OCI-LY7 (cell line): ENCODE measurements at regions not wholly inside any gene's neighbourhood (a gene's known extent, or its start where the extent isn't known, plus 50 kb on each side); places are given as distances from the start of the nearest gene placed in this dataset.

Experiments used
- BruUV-seq: library from RNA; stranded (reverse); fragments of 400-500 nt; replicated peaks from 2 replicates; lab custom pipeline; 2021; lab: Mats Ljungman, UMichigan
- CTCF ChIA-PET: fragments of 300-600 bp; sonication (Branson Sonifier 250); formaldehyde crosslinking; loops from one replicate; lab custom pipeline; 2022; ENCODE audit warnings: antibody characterized with exemption; ENCODE audit not compliant: unreplicated experiment; lab: Charles Lee
- POLR2A ChIA-PET: fragments of 300-600 bp; sonication (Branson Sonifier 250); formaldehyde crosslinking; loops from one replicate; lab custom pipeline; 2022; ENCODE audit warnings: antibody characterized with exemption; lab: Charles Lee
- DNase-seq: peaks from one replicate; pipeline ENCODE4 v3.0.0-alpha.2; 2015; ENCODE audit warnings: low spot score
- H2AFZ ChIP-seq: fragments of 200-600 bp; sonication (generic), shearing (Covaris generic); 2 replicates; pipeline ENCODE4 v1.6.1; 2014; ENCODE audit warnings: mild to moderate bottlenecking, antibody characterized with exemption, low read length, moderate library complexity
- H3K27ac ChIP-seq: fragments of 200-600 bp; sonication (generic); 2 replicates; pipeline ENCODE4 v1.5.1; 2014; ENCODE audit warnings: mixed run types, low read depth, mild to moderate bottlenecking, moderate library complexity, low read length, inconsistent platforms; ENCODE audit not compliant: poor library complexity, severe bottlenecking
- H3K36me3 ChIP-seq: fragments of 200-600 bp; sonication (generic); 2 replicates; pipeline ENCODE4 v1.6.1; 2014; ENCODE audit warnings: mild to moderate bottlenecking, antibody characterized with exemption, low read length, moderate library complexity, mixed read lengths; ENCODE audit not compliant: insufficient read depth
- H3K4me1 ChIP-seq: fragments of 200-600 bp; sonication (generic); 2 replicates; pipeline ENCODE4 v1.5.1; 2014; ENCODE audit warnings: mild to moderate bottlenecking, low read length; ENCODE audit not compliant: insufficient read depth, poor library complexity, severe bottlenecking
- H3K4me2 ChIP-seq: fragments of 200-600 bp; sonication (generic); 2 replicates; pipeline ENCODE4 v1.6.1; 2014; ENCODE audit warnings: mild to moderate bottlenecking, low read length
- H3K4me3 ChIP-seq: fragments of 200-600 bp; sonication (generic); 2 replicates; pipeline ENCODE4 v1.5.1; 2014; ENCODE audit warnings: mild to moderate bottlenecking, low read depth, low read length; ENCODE audit not compliant: poor library complexity, severe bottlenecking
- H3K79me2 ChIP-seq: fragments of 200-600 bp; sonication (generic); 2 replicates; pipeline ENCODE4 v1.6.1; 2016; ENCODE audit warnings: low read depth, mild to moderate bottlenecking, low read length, moderate library complexity, mixed read lengths; ENCODE audit not compliant: insufficient read depth
- H3K9me2 ChIP-seq: fragments of 200-600 bp; sonication (generic); 2 replicates; pipeline ENCODE4 v1.6.1; 2016; ENCODE audit warnings: mild to moderate bottlenecking, low read length, mixed read lengths; ENCODE audit not compliant: insufficient read depth
- H3K9me3 ChIP-seq: fragments of 200-600 bp; sonication (generic); 2 replicates; pipeline ENCODE4 v1.6.1; 2014; ENCODE audit warnings: mild to moderate bottlenecking, mixed run types, low read length, mixed read lengths
- H4K20me1 ChIP-seq: fragments of 200-600 bp; sonication (generic); 2 replicates; pipeline ENCODE4 v1.6.1; 2014; ENCODE audit warnings: mild to moderate bottlenecking, antibody characterized with exemption, low read length, moderate library complexity, mixed read lengths; ENCODE audit not compliant: insufficient read depth
- CTCF ChIP-seq: fragments of 200-600 bp; sonication (generic); conservative IDR thresholded peaks from 2 replicates; pipeline ENCODE4 v1.5.1; 2014; ENCODE audit warnings: mild to moderate bottlenecking, antibody characterized with exemption, low read length, moderate library complexity, mixed read lengths
- EZH2phosphoT487 ChIP-seq: fragments of 200-600 bp; sonication (generic); IDR thresholded peaks from 2 replicates; pipeline ENCODE4 v1.6.1; 2018; ENCODE audit warnings: low read depth, borderline replicate concordance, mild to moderate bottlenecking, mixed run types, antibody characterized with exemption, low read length, moderate library complexity, mixed read lengths
- intact Hi-C: fragments of 100-400 bp; cut with micrococcal nuclease; formaldehyde crosslinking; loops from one replicate; pipeline ENCODE4 v1.10.0; 2022; ENCODE audit not compliant: unreplicated experiment

GRCh38 chr4:45693746-45694145 is 430.1 kb downstream of the GABRG1 start:
- no peak overlapping the region for H3K4me2 ChIP-seq
- no peaks in the 10 kb centered on the region for H3K4me1 ChIP-seq
- TF ChIP-seq EZH2phosphoT487 (no peak), CTCF (no peak)
- H4K20me1 ChIP-seq, result no peaks in the 10 kb centered on the region
- no TSS peak for BruUV-seq
- ChIA-PET POLR2A (no interaction called here), CTCF (no interaction called here)
- H3K9me3 ChIP-seq, result no peaks in the 10 kb centered on the region
- H2AFZ ChIP-seq, result no peak overlapping the region
- no peak for DNase-seq
- H3K27ac ChIP-seq, result no peak overlapping the region
- H3K4me3 ChIP-seq, result no peak overlapping the region
- no peaks in the 10 kb centered on the region for H3K79me2 ChIP-seq
- H3K9me2 ChIP-seq, result no peaks in the 10 kb centered on the region
- H3K36me3 ChIP-seq, result no peaks in the 10 kb centered on the region
- intact Hi-C loops, result no loop called here

- no peak overlapping the region for H3K4me3 ChIP-seq
- no TSS peak for BruUV-seq
- ChIA-PET POLR2A (interaction anchor here (0.5 to 0.7 kb wide), 5 partner anchors 14 to 121 kb away, joined by 3 to 5 read pairs (median 3); no protein-coding TSS in a partner anchor), CTCF (no interaction called here)
- H3K79me2 ChIP-seq, result no peaks in the 10 kb centered on the region
- H2AFZ ChIP-seq, result no peak overlapping the region
- DNase-seq, result no peak
- intact Hi-C loops, result no loop called here
- H3K4me1 ChIP-seq, result no peaks in the 10 kb centered on the region
- no peaks in the 10 kb centered on the region for H3K9me3 ChIP-seq
- H3K36me3 ChIP-seq, result no peaks in the 10 kb centered on the region
- no peaks in the 10 kb centered on the region for H4K20me1 ChIP-seq
- H3K9me2 ChIP-seq, result no peaks in the 10 kb centered on the region
- H3K4me2 ChIP-seq, result no peak overlapping the region
- H3K27ac ChIP-seq, result no peak overlapping the region
- TF ChIP-seq EZH2phosphoT487 (no peak), CTCF (no peak)
Measured at GRCh38 chr4:45692131-45692735, 431.6 kb downstream of the GABRG1 start.

- H3K4me3 ChIP-seq, result no peak overlapping the region
- no peaks in the 10 kb centered on the region for H3K4me1 ChIP-seq
- no peaks in the 10 kb centered on the region for H4K20me1 ChIP-seq
- POLR2A ChIA-PET, result interaction anchor here (0.8 kb wide), 1 partner anchor 668 kb away, joined by 3 read pairs; no protein-coding TSS in a partner anchor
- no peaks in the 10 kb centered on the region for H3K9me3 ChIP-seq
- no peaks in the 10 kb centered on the region for H3K36me3 ChIP-seq
- CTCF ChIA-PET, result no interaction called here
- no peak overlapping the region for H3K4me2 ChIP-seq
- DNase-seq, result no peak
- no peaks in the 10 kb centered on the region for H3K9me2 ChIP-seq
- intact Hi-C loops, result no loop called here
- H2AFZ ChIP-seq, result no peak overlapping the region
- no peak overlapping the region for H3K27ac ChIP-seq
- TF ChIP-seq EZH2phosphoT487 (no peak), CTCF (no peak)
- no peaks in the 10 kb centered on the region for H3K79me2 ChIP-seq
- BruUV-seq, result no TSS peak
Measured at GRCh38 chr4:45688341-45688740, 435.5 kb downstream of the GABRG1 start.
